ENCODE measurements at regions not wholly inside any gene's neighbourhood (a gene's known extent, or its start where the extent isn't known, plus 50 kb on each side); places are given as distances from the start of the nearest gene placed in this dataset.

DNA sequence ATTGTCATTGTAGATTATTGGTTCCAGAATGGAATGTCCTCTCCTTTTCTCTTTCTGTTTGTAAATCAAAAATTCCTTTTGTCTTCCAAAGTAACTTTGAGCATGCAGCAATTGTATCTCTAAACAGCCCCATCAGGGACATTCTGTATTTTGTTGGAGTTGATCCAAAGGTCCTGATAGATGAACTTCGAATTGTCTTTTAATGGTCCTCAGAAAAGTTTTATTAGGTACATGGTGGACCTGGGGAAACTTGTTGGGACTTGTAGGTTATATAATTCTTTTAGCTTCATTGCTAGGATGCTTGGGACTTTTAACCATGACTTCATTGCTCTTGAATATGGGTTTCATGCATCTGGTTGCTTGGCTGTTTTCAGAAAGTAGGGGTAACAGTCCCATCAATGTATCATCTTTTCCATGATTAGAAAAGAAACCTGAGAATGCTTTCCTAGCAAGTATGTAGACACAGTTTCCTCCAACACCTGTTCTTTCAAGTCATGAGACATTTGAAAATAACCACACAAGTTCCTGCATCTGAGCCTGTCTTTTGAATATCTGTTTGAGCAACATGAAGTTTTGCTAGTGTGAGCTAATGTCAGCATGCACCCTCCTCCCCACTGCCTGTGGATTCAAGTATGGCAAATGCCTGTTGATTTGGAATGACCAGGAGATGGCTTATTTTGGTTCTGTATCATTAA lies 413.1 kb downstream of the KCNRG start:
- H3K27me3 Mint-ChIP-seq (ENCODE audit: low read depth, unreplicated experiment): no peaks in the 10 kb centered on the region
- no peak for FAIRE-seq

DNA sequence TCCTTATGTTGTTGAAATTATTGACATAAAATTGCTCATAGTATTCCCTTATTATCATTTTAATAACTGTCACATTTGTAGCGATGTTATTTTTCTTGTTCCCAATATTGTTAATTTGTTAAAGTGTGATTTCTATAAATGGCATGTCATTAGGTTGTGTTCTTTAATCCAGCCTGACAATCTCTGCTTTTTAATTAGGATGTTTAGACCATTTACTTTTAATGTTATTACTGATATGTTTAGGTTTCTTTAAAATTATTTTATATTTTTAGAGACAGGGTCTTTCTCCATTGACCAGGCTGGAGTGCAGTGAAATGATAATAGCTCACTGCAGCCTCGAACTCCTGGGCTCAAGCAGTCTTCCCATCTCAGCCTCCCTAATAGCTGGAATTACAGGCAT lies 408.5 kb downstream of the DLEU7 start:
- H3K4me3 Mint-ChIP-seq (ENCODE audit: unreplicated experiment): no peak overlapping the region
- TF ChIP-seq, protein P1, sequence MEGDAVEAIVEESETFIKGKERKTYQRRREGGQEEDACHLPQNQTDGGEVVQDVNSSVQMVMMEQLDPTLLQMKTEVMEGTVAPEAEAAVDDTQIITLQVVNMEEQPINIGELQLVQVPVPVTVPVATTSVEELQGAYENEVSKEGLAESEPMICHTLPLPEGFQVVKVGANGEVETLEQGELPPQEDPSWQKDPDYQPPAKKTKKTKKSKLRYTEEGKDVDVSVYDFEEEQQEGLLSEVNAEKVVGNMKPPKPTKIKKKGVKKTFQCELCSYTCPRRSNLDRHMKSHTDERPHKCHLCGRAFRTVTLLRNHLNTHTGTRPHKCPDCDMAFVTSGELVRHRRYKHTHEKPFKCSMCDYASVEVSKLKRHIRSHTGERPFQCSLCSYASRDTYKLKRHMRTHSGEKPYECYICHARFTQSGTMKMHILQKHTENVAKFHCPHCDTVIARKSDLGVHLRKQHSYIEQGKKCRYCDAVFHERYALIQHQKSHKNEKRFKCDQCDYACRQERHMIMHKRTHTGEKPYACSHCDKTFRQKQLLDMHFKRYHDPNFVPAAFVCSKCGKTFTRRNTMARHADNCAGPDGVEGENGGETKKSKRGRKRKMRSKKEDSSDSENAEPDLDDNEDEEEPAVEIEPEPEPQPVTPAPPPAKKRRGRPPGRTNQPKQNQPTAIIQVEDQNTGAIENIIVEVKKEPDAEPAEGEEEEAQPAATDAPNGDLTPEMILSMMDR (IDR thresholded peaks at IDR 0.05; ENCODE audit: insufficient read depth, low read depth, low read length): no peak
- TF ChIP-seq EZH2 (IDR thresholded peaks at IDR 0.05; ENCODE audit: insufficient read depth, low read length): no peak
- H3K27ac Mint-ChIP-seq (ENCODE audit: unreplicated experiment): no peak overlapping the region
- H3K4me1 Mint-ChIP-seq (ENCODE audit: low read depth, unreplicated experiment): peaks cover 9% of the 10 kb centered on the region
- no peak overlapping the region for H3K4me3 ChIP-seq (ENCODE audit: insufficient read depth, low read depth, low read length)
- no peak overlapping the region for H2AFZ ChIP-seq (ENCODE audit: low read depth, low read length)
- no peaks in the 10 kb centered on the region for H3K9me3 ChIP-seq (ENCODE audit: insufficient read depth, low read depth, low read length)
- H3K4me1 ChIP-seq (ENCODE audit: insufficient read depth, low read length): no peaks in the 10 kb centered on the region
- no peaks in the 10 kb centered on the region for H3K27me3 Mint-ChIP-seq (ENCODE audit: low read depth, unreplicated experiment)
- H3K9ac ChIP-seq (ENCODE audit: low read length): no peak overlapping the region
- no peaks in the 10 kb centered on the region for H4K20me1 ChIP-seq (ENCODE audit: insufficient read depth, low read length)
- H3K36me3 Mint-ChIP-seq (ENCODE audit: low read depth, unreplicated experiment): no peaks in the 10 kb centered on the region
- no peaks in the 10 kb centered on the region for H3K36me3 ChIP-seq (ENCODE audit: insufficient read depth, low read length)
- DNase-seq (ENCODE audit: low read depth) (no peak), FAIRE-seq (no peak)
- no peak overlapping the region for H3K27ac ChIP-seq (ENCODE audit: low read depth, low read length)
- no peaks in the 10 kb centered on the region for H3K9me3 Mint-ChIP-seq (ENCODE audit: unreplicated experiment)
- no peaks in the 10 kb centered on the region for H3K27me3 ChIP-seq (ENCODE audit: insufficient read depth, low read length)
- no peaks in the 10 kb centered on the region for H3K79me2 ChIP-seq (ENCODE audit: insufficient read depth, low read length)
- no peak overlapping the region for H3K4me2 ChIP-seq (ENCODE audit: low read length)

More for the DNA sequence above, 413.1 kb downstream of the KCNRG start:
- Histone ChIP-seq H3K4me3 (ENCODE audit: insufficient read depth, low read depth, low read length) (no peak overlapping the region), H3K4me1 (ENCODE audit: insufficient read depth, low read length) (no peaks in the 10 kb centered on the region), H3K27ac (ENCODE audit: low read depth, low read length) (no peak overlapping the region), H3K9me3 (ENCODE audit: insufficient read depth, low read depth, low read length) (no peaks in the 10 kb centered on the region), H3K36me3 (ENCODE audit: insufficient read depth, low read length) (no peaks in the 10 kb centered on the region), H3K27me3 (ENCODE audit: insufficient read depth, low read length) (no peaks in the 10 kb centered on the region), H3K4me2 (ENCODE audit: low read length) (no peak overlapping the region), H3K9ac (ENCODE audit: low read length) (no peak overlapping the region), H4K20me1 (ENCODE audit: insufficient read depth, low read length) (no peaks in the 10 kb centered on the region), H3K79me2 (ENCODE audit: insufficient read depth, low read length) (no peaks in the 10 kb centered on the region), H2AFZ (ENCODE audit: low read depth, low read length) (no peak overlapping the region)
- TF ChIP-seq EZH2 (IDR thresholded peaks at IDR 0.05; ENCODE audit: insufficient read depth, low read length): no peak
- TF ChIP-seq, protein P1 (IDR thresholded peaks at IDR 0.05; ENCODE audit: insufficient read depth, low read depth, low read length): no peak
- Mint-ChIP-seq H3K36me3 (ENCODE audit: low read depth, unreplicated experiment) (no peaks in the 10 kb centered on the region), H3K9me3 (ENCODE audit: unreplicated experiment) (no peaks in the 10 kb centered on the region), H3K27ac (ENCODE audit: unreplicated experiment) (no peak overlapping the region), H3K4me3 (ENCODE audit: unreplicated experiment) (no peak overlapping the region), H3K4me1 (ENCODE audit: low read depth, unreplicated experiment) (peaks cover 4% of the 10 kb centered on the region)
- DNase-seq (ENCODE audit: low read depth): no peak

GRCh38 chr13:50437252-50437651 lies 406.2 kb downstream of the DLEU7 start:
- Mint-ChIP-seq H3K27ac (ENCODE audit: unreplicated experiment) (no peak overlapping the region), H3K27me3 (ENCODE audit: low read depth, unreplicated experiment) (no peaks in the 10 kb centered on the region), H3K4me1 (ENCODE audit: low read depth, unreplicated experiment) (peaks cover 11% of the 10 kb centered on the region), H3K36me3 (ENCODE audit: low read depth, unreplicated experiment) (no peaks in the 10 kb centered on the region), H3K4me3 (ENCODE audit: unreplicated experiment) (no peak overlapping the region), H3K9me3 (ENCODE audit: unreplicated experiment) (no peaks in the 10 kb centered on the region)
- no peaks in the 10 kb centered on the region for H4K20me1 ChIP-seq (ENCODE audit: insufficient read depth, low read length)
- no peak overlapping the region for H3K4me2 ChIP-seq (ENCODE audit: low read length)
- no peak overlapping the region for H3K27ac ChIP-seq (ENCODE audit: low read depth, low read length)
- FAIRE-seq: no peak
- TF ChIP-seq EZH2 (IDR thresholded peaks at IDR 0.05; ENCODE audit: insufficient read depth, low read length): no peak
- TF ChIP-seq, protein P1 (IDR thresholded peaks at IDR 0.05; ENCODE audit: insufficient read depth, low read depth, low read length): no peak
- H3K4me3 ChIP-seq (ENCODE audit: insufficient read depth, low read depth, low read length): no peak overlapping the region
- no peaks in the 10 kb centered on the region for H3K27me3 ChIP-seq (ENCODE audit: insufficient read depth, low read length)
- H3K9me3 ChIP-seq (ENCODE audit: insufficient read depth, low read depth, low read length): no peaks in the 10 kb centered on the region
- no peaks in the 10 kb centered on the region for H3K36me3 ChIP-seq (ENCODE audit: insufficient read depth, low read length)
- no peaks in the 10 kb centered on the region for H3K79me2 ChIP-seq (ENCODE audit: insufficient read depth, low read length)
- H2AFZ ChIP-seq (ENCODE audit: low read depth, low read length): no peak overlapping the region
- DNase-seq (ENCODE audit: low read depth): no peak
- H3K4me1 ChIP-seq (ENCODE audit: insufficient read depth, low read length): no peaks in the 10 kb centered on the region
- no peak overlapping the region for H3K9ac ChIP-seq (ENCODE audit: low read length)

Measured in astrocyte (in vitro differentiated cells and primary cell).